Fibroblast of lung (primary cell): ENCODE measurements at regions not wholly inside any gene's neighbourhood (a gene's known extent, or its start where the extent isn't known, plus 50 kb on each side); places are given as distances from the start of the nearest gene placed in this dataset.

Source experiments
- DNase-seq, 2 donors: peaks; one replicate each; pipeline versions ENCODE4 v3.0.0 to v3.0.0-alpha.2; 2010; ENCODE audit warnings: low read depth in 2 of 2
- H2AFZ ChIP-seq: 2 replicates; pipeline ENCODE4 v1.5.1; 2012; ENCODE audit warnings: low read length, control low read depth, inconsistent platforms
- H3K27ac ChIP-seq: 2 replicates; pipeline ENCODE4 v1.5.1; 2011; ENCODE audit warnings: low read length, control low read depth; ENCODE audit not compliant: insufficient read depth
- H3K27me3 ChIP-seq: 2 replicates; pipeline ENCODE4 v1.5.1; 2011; ENCODE audit warnings: mild to moderate bottlenecking, low read length; ENCODE audit not compliant: control insufficient read depth, insufficient read depth
- H3K36me3 ChIP-seq: 2 replicates; pipeline ENCODE4 v1.5.1; 2011; ENCODE audit warnings: low read length; ENCODE audit not compliant: control insufficient read depth, insufficient read depth
- H3K4me1 ChIP-seq: 2 replicates; pipeline ENCODE4 v1.5.1; 2011; ENCODE audit warnings: low read length; ENCODE audit not compliant: control insufficient read depth, insufficient read depth; ENCODE audit errors: extremely low read depth
- H3K4me2 ChIP-seq: 2 replicates; pipeline ENCODE4 v1.5.1; 2011; ENCODE audit warnings: low read length, control low read depth; ENCODE audit not compliant: insufficient read depth; ENCODE audit errors: extremely low read depth
- H3K4me3 ChIP-seq, 4 experiments: fragments of 200-600 bp in 1 of 4; sonication (generic) in 1 of 4; replicated peaks in 1 of 4; 2 replicates each; pipeline ENCODE4 v1.5.1; 2011 to 2016; ENCODE audit warnings: low read length in 4 of 4, low read depth in 3 of 4, mild to moderate bottlenecking in 3 of 4, control low read depth in 2 of 4, inconsistent platforms in 1 of 4, mixed read lengths in 1 of 4; ENCODE audit not compliant: insufficient read depth in 1 of 4; ENCODE audit errors: control extremely low read depth in 1 of 4
- H3K79me2 ChIP-seq: 2 replicates; pipeline ENCODE4 v1.5.1; 2012; ENCODE audit warnings: mild to moderate bottlenecking, low read length, inconsistent platforms; ENCODE audit not compliant: control insufficient read depth, insufficient read depth
- H3K9ac ChIP-seq: 2 replicates; pipeline ENCODE4 v1.5.1; 2011; ENCODE audit warnings: mild to moderate bottlenecking, low read length, control low read depth; ENCODE audit not compliant: insufficient read depth
- H3K9me3 ChIP-seq: 2 replicates; pipeline ENCODE4 v1.5.1; 2012; ENCODE audit warnings: low read depth, low read length; ENCODE audit not compliant: control insufficient read depth, insufficient read depth
- H4K20me1 ChIP-seq: 2 replicates; pipeline ENCODE4 v1.5.1; 2011; ENCODE audit warnings: low read length; ENCODE audit not compliant: control insufficient read depth, insufficient read depth; ENCODE audit errors: extremely low read depth
- EZH2 ChIP-seq: IDR thresholded peaks from 2 replicates; pipeline ENCODE4 v1.5.1; 2012; ENCODE audit warnings: low read length, control low read depth, mild to moderate bottlenecking; ENCODE audit errors: missing control alignments
- TF ChIP-seq, protein P1 (sequence below), 2 donors: IDR thresholded peaks in 1 of 2; conservative IDR thresholded peaks in 1 of 2; 1 replicate in 1 of 2; 2 replicates in 1 of 2; pipeline ENCODE4 v1.5.1; 2011 to 2012; ENCODE audit warnings: low read length in 2 of 2, control low read depth in 1 of 2, inconsistent platforms in 1 of 2, low read depth in 1 of 2, mild to moderate bottlenecking in 1 of 2

DNA sequence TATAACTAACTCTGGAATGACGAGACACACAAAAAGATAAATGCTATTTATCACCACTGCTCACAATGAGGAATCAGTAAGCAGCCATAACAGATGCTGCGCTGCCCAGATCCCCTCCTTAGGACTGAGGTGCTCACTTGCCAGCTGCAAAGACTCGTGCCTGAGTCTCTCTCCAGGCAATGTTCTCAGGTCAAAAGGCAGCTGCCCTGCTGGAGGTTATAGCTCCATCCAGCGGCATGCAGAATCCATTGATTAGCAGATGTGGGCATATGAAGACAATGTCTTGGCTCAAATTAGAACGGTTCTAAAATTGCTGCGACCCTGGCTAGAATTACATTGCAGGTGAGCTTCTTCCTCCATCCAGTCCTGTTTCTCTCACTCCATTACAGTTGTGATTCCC, 328.2 kb upstream of the CHRM3 start:
- Histone ChIP-seq H4K20me1 (no peaks in the 10 kb centered on the region), H3K4me3 (no peak overlapping the region), H3K9me3 (no peaks in the 10 kb centered on the region), H3K4me2 (no peak overlapping the region), H3K27ac (no peak overlapping the region), H3K27me3 (no peaks in the 10 kb centered on the region), H3K9ac (no peak overlapping the region), H3K36me3 (no peaks in the 10 kb centered on the region), H3K4me1 (no peaks in the 10 kb centered on the region), H3K79me2 (no peaks in the 10 kb centered on the region), H2AFZ (no peak overlapping the region)
- no peak for TF ChIP-seq EZH2
- TF ChIP-seq, protein P1, sequence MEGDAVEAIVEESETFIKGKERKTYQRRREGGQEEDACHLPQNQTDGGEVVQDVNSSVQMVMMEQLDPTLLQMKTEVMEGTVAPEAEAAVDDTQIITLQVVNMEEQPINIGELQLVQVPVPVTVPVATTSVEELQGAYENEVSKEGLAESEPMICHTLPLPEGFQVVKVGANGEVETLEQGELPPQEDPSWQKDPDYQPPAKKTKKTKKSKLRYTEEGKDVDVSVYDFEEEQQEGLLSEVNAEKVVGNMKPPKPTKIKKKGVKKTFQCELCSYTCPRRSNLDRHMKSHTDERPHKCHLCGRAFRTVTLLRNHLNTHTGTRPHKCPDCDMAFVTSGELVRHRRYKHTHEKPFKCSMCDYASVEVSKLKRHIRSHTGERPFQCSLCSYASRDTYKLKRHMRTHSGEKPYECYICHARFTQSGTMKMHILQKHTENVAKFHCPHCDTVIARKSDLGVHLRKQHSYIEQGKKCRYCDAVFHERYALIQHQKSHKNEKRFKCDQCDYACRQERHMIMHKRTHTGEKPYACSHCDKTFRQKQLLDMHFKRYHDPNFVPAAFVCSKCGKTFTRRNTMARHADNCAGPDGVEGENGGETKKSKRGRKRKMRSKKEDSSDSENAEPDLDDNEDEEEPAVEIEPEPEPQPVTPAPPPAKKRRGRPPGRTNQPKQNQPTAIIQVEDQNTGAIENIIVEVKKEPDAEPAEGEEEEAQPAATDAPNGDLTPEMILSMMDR (conservative IDR thresholded peaks at IDR 0.05 in 1 of 2, IDR thresholded peaks at IDR 0.05 in 1 of 2; ENCODE audit: low read depth in 1 of 2, low read length in 2 of 2): no peak
- no peak for DNase-seq

DNA sequence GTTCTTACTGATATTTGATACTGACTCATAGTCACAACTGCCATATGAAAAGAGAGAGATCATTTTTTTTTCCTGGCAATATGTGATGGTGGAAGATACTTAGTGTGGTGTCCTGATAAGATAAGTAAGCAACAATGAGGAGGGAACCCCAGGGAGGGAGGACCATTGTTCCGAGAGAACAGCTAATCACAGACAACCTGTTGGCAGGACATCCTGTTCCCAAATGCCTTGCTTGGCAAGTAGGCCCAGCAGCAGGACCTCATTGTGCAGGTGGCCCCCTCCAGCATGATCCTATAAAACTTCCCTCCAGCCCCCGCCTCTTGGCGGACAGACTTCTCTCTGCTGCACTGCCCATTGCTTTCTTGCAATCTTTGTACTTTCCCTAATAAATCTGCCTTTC, 329.4 kb upstream of the CHRM3 start:
- Histone ChIP-seq H3K4me3 (no peak overlapping the region), H2AFZ (no peak overlapping the region), H3K27ac (no peak overlapping the region), H3K36me3 (no peaks in the 10 kb centered on the region), H3K9ac (no peak overlapping the region), H3K9me3 (no peaks in the 10 kb centered on the region), H3K79me2 (no peaks in the 10 kb centered on the region), H4K20me1 (no peaks in the 10 kb centered on the region), H3K27me3 (no peaks in the 10 kb centered on the region), H3K4me2 (no peak overlapping the region), H3K4me1 (no peaks in the 10 kb centered on the region)
- DNase-seq: no peak
- TF ChIP-seq EZH2: no peak
- TF ChIP-seq, protein P1 (conservative IDR thresholded peaks at IDR 0.05 in 1 of 2, IDR thresholded peaks at IDR 0.05 in 1 of 2; ENCODE audit: low read depth in 1 of 2, low read length in 2 of 2): no peak

DNA sequence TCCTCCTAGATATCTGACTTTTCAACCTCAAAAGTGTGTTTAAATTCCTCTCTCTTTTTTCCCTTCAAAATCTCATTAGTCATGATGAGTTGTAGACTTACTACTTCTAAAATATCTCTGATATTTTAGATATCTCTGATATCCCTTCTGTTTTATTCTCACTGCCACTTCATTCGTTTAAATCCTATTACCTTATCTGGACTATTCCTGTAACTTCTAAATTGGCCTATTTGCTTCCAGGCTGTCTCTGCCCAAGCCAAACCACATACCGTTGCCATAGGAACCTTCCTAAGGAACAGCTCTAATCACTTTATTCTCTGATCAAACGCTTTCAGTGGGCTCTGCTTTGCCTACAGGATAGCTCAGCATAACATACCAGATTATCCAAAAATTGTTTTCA, 333.1 kb upstream of the CHRM3 start:
- no peaks in the 10 kb centered on the region for H4K20me1 ChIP-seq
- no peak overlapping the region for H3K9ac ChIP-seq
- no peak overlapping the region for H3K4me2 ChIP-seq
- H3K79me2 ChIP-seq: no peaks in the 10 kb centered on the region
- H3K9me3 ChIP-seq: no peaks in the 10 kb centered on the region
- H2AFZ ChIP-seq: no peak overlapping the region
- no peak overlapping the region for H3K4me3 ChIP-seq
- no peaks in the 10 kb centered on the region for H3K36me3 ChIP-seq
- no peak overlapping the region for H3K27ac ChIP-seq
- no peaks in the 10 kb centered on the region for H3K4me1 ChIP-seq
- H3K27me3 ChIP-seq: no peaks in the 10 kb centered on the region
- TF ChIP-seq EZH2: no peak
- TF ChIP-seq, protein P1 (conservative IDR thresholded peaks at IDR 0.05 in 1 of 2, IDR thresholded peaks at IDR 0.05 in 1 of 2; ENCODE audit: low read depth in 1 of 2, low read length in 2 of 2): no peak
- DNase-seq: peak in 1 of 2 donors; percentile 34
